Fibroblast of lung (primary cell): ENCODE measurements at regions not wholly inside any gene's neighbourhood (a gene's known extent, or its start where the extent isn't known, plus 50 kb on each side); places are given as distances from the start of the nearest gene placed in this dataset.

ENCODE experiments used
- DNase-seq, 2 donors: peaks; one replicate each; pipeline versions ENCODE4 v3.0.0 to v3.0.0-alpha.2; 2010; ENCODE audit warnings: low read depth in 2 of 2
- H2AFZ ChIP-seq: 2 replicates; pipeline ENCODE4 v1.5.1; 2012; ENCODE audit warnings: low read length, control low read depth, inconsistent platforms
- H3K27ac ChIP-seq: 2 replicates; pipeline ENCODE4 v1.5.1; 2011; ENCODE audit warnings: low read length, control low read depth; ENCODE audit not compliant: insufficient read depth
- H3K27me3 ChIP-seq: 2 replicates; pipeline ENCODE4 v1.5.1; 2011; ENCODE audit warnings: mild to moderate bottlenecking, low read length; ENCODE audit not compliant: control insufficient read depth, insufficient read depth
- H3K36me3 ChIP-seq: 2 replicates; pipeline ENCODE4 v1.5.1; 2011; ENCODE audit warnings: low read length; ENCODE audit not compliant: control insufficient read depth, insufficient read depth
- H3K4me1 ChIP-seq: 2 replicates; pipeline ENCODE4 v1.5.1; 2011; ENCODE audit warnings: low read length; ENCODE audit not compliant: control insufficient read depth, insufficient read depth; ENCODE audit errors: extremely low read depth
- H3K4me2 ChIP-seq: 2 replicates; pipeline ENCODE4 v1.5.1; 2011; ENCODE audit warnings: low read length, control low read depth; ENCODE audit not compliant: insufficient read depth; ENCODE audit errors: extremely low read depth
- H3K4me3 ChIP-seq, 4 experiments: fragments of 200-600 bp in 1 of 4; sonication (generic) in 1 of 4; replicated peaks in 1 of 4; 2 replicates each; pipeline ENCODE4 v1.5.1; 2011 to 2016; ENCODE audit warnings: low read length in 4 of 4, low read depth in 3 of 4, mild to moderate bottlenecking in 3 of 4, control low read depth in 2 of 4, inconsistent platforms in 1 of 4, mixed read lengths in 1 of 4; ENCODE audit not compliant: insufficient read depth in 1 of 4; ENCODE audit errors: control extremely low read depth in 1 of 4
- H3K79me2 ChIP-seq: 2 replicates; pipeline ENCODE4 v1.5.1; 2012; ENCODE audit warnings: mild to moderate bottlenecking, low read length, inconsistent platforms; ENCODE audit not compliant: control insufficient read depth, insufficient read depth
- H3K9ac ChIP-seq: 2 replicates; pipeline ENCODE4 v1.5.1; 2011; ENCODE audit warnings: mild to moderate bottlenecking, low read length, control low read depth; ENCODE audit not compliant: insufficient read depth
- H3K9me3 ChIP-seq: 2 replicates; pipeline ENCODE4 v1.5.1; 2012; ENCODE audit warnings: low read depth, low read length; ENCODE audit not compliant: control insufficient read depth, insufficient read depth
- H4K20me1 ChIP-seq: 2 replicates; pipeline ENCODE4 v1.5.1; 2011; ENCODE audit warnings: low read length; ENCODE audit not compliant: control insufficient read depth, insufficient read depth; ENCODE audit errors: extremely low read depth
- EZH2 ChIP-seq: IDR thresholded peaks from 2 replicates; pipeline ENCODE4 v1.5.1; 2012; ENCODE audit warnings: low read length, control low read depth, mild to moderate bottlenecking; ENCODE audit errors: missing control alignments
- TF ChIP-seq, protein P1 (sequence below), 2 donors: IDR thresholded peaks in 1 of 2; conservative IDR thresholded peaks in 1 of 2; 1 replicate in 1 of 2; 2 replicates in 1 of 2; pipeline ENCODE4 v1.5.1; 2011 to 2012; ENCODE audit warnings: low read length in 2 of 2, control low read depth in 1 of 2, inconsistent platforms in 1 of 2, low read depth in 1 of 2, mild to moderate bottlenecking in 1 of 2

DNA sequence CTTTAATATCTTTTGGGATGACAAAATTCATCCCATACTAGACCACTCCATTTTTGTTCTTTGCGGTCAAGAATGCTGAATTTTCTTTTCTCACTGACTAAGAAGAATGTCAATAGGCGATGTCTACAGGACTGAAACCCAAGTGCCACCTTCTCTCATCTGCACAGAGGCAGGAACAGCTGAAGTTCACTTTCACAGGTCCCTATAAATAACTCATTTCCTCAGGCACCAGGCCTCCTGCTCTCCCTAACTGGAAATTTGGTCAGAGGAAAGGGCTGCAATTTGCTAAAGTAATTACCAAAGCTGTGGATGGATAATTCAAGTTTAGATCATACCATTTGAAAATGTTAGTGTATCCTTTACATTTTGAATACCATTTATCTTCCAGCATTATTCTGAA lies 142.9 kb downstream of the DIRAS2 start:
- Histone ChIP-seq H3K27ac (no peak overlapping the region), H3K9ac (no peak overlapping the region), H3K27me3 (no peaks in the 10 kb centered on the region), H3K36me3 (no peaks in the 10 kb centered on the region), H2AFZ (no peak overlapping the region), H3K79me2 (no peaks in the 10 kb centered on the region), H3K4me1 (no peaks in the 10 kb centered on the region), H3K4me2 (no peak overlapping the region), H4K20me1 (no peaks in the 10 kb centered on the region), H3K4me3 (no peak overlapping the region), H3K9me3 (no peaks in the 10 kb centered on the region)
- TF ChIP-seq EZH2: no peak
- TF ChIP-seq, protein P1, sequence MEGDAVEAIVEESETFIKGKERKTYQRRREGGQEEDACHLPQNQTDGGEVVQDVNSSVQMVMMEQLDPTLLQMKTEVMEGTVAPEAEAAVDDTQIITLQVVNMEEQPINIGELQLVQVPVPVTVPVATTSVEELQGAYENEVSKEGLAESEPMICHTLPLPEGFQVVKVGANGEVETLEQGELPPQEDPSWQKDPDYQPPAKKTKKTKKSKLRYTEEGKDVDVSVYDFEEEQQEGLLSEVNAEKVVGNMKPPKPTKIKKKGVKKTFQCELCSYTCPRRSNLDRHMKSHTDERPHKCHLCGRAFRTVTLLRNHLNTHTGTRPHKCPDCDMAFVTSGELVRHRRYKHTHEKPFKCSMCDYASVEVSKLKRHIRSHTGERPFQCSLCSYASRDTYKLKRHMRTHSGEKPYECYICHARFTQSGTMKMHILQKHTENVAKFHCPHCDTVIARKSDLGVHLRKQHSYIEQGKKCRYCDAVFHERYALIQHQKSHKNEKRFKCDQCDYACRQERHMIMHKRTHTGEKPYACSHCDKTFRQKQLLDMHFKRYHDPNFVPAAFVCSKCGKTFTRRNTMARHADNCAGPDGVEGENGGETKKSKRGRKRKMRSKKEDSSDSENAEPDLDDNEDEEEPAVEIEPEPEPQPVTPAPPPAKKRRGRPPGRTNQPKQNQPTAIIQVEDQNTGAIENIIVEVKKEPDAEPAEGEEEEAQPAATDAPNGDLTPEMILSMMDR (conservative IDR thresholded peaks at IDR 0.05 in 1 of 2, IDR thresholded peaks at IDR 0.05 in 1 of 2; ENCODE audit: low read depth in 1 of 2, low read length in 2 of 2): no peak
- no peak for DNase-seq

DNA sequence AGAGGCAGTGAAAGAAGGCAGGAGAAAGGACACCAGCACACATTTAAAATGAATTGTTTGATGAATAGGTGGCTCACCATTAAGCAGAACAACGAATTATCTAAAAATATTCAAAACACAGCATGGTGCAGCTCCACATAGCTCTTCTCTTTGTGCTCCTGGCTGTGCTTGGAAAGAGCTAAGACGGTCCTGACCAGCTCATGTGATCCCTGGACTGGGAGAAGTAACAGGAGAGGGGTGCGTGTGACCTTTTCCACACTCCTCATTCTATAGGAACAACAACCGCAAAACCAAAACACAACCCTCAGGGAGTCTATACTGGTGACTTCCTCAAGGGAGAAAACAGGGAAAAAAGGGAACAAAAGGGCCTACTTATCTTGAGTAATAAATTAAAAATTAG lies 140.5 kb downstream of the DIRAS2 start:
- H3K4me1 ChIP-seq: no peaks in the 10 kb centered on the region
- no peak overlapping the region for H3K27ac ChIP-seq
- H3K27me3 ChIP-seq: no peaks in the 10 kb centered on the region
- H3K36me3 ChIP-seq: no peaks in the 10 kb centered on the region
- H3K9ac ChIP-seq: no peak overlapping the region
- no peaks in the 10 kb centered on the region for H3K9me3 ChIP-seq
- H3K4me2 ChIP-seq: no peak overlapping the region
- TF ChIP-seq, protein P1 (conservative IDR thresholded peaks at IDR 0.05 in 1 of 2, IDR thresholded peaks at IDR 0.05 in 1 of 2; ENCODE audit: low read depth in 1 of 2, low read length in 2 of 2): no peak
- no peak for TF ChIP-seq EZH2
- H3K79me2 ChIP-seq: no peaks in the 10 kb centered on the region
- no peak overlapping the region for H2AFZ ChIP-seq
- H4K20me1 ChIP-seq: no peaks in the 10 kb centered on the region
- no peak for DNase-seq
- H3K4me3 ChIP-seq: no peak overlapping the region

DNA sequence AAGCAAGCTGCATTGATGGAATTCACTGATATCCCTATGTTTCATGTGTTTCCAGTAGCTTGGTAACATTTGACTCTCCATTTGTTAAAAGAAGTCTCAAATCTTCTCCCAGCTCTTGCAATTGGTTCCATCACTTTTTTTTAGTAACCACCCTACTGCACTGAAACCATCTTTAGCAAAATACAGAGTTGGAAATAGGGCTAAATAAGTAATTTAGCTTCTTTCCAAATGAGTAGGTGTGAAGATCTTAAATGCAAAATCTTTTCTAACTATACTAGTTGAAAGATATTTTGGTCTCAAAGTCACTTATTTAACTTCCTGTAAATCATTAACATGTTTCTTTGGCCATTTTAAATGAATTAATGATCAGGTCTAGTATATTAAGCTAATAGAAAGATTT lies 138.1 kb downstream of the DIRAS2 start:
- TF ChIP-seq EZH2: no peak
- TF ChIP-seq, protein P1 (conservative IDR thresholded peaks at IDR 0.05 in 1 of 2, IDR thresholded peaks at IDR 0.05 in 1 of 2; ENCODE audit: low read depth in 1 of 2, low read length in 2 of 2): no peak
- Histone ChIP-seq H4K20me1 (no peaks in the 10 kb centered on the region), H3K9ac (no peak overlapping the region), H3K36me3 (no peaks in the 10 kb centered on the region), H3K4me1 (no peaks in the 10 kb centered on the region), H3K79me2 (no peaks in the 10 kb centered on the region), H3K4me3 (no peak overlapping the region), H3K27ac (no peak overlapping the region), H3K4me2 (no peak overlapping the region), H2AFZ (no peak overlapping the region), H3K9me3 (no peaks in the 10 kb centered on the region), H3K27me3 (no peaks in the 10 kb centered on the region)
- no peak for DNase-seq
